Panc1 (cell line): ENCODE measurements at regions not wholly inside any gene's neighbourhood (a gene's known extent, or its start where the extent isn't known, plus 50 kb on each side); places are given as distances from the start of the nearest gene placed in this dataset.

Experiments used
- CTCF ChIP-seq: fragments of 450-650 bp; IDR thresholded peaks from 2 replicates; pipeline ENCODE4 v1.5.1; 2017; ENCODE audit warnings: mild to moderate bottlenecking
- POLR2AphosphoS5 ChIP-seq: IDR thresholded peaks from 2 replicates; pipeline ENCODE4 v1.6.1; 2012; ENCODE audit warnings: mild to moderate bottlenecking, low read depth, low read length, moderate library complexity
- REST ChIP-seq, 2 experiments: IDR thresholded peaks; 2 replicates each; pipeline ENCODE4 v1.6.1; 2011 to 2012; ENCODE audit warnings: low read depth in 2 of 2, control low read depth in 1 of 2, low read length in 1 of 2, mild to moderate bottlenecking in 1 of 2, moderate library complexity in 1 of 2; ENCODE audit not compliant: insufficient read depth in 1 of 2
- SIN3A ChIP-seq: IDR thresholded peaks from 2 replicates; pipeline ENCODE4 v1.6.1; 2012; ENCODE audit warnings: low read depth, mild to moderate bottlenecking, low read length, moderate library complexity, borderline replicate concordance; ENCODE audit not compliant: insufficient read depth
- TCF7L2 ChIP-seq: IDR thresholded peaks from 2 replicates; pipeline ENCODE4 v1.6.1; 2011; ENCODE audit warnings: mild to moderate bottlenecking, low read depth, low read length, inconsistent platforms

- TF ChIP-seq REST (IDR thresholded peaks at IDR 0.05; ENCODE audit: insufficient read depth in 1 of 2, low read depth in 2 of 2, low read length in 1 of 2) (no peak), CTCF (no peak), POLR2AphosphoS5 (no peak), SIN3A (no peak), TCF7L2 (no peak)
Measured at GRCh38 chr20:39596554-39596953, 634.4 kb downstream of the DHX35 start.
